ENCODE measurements at regions not wholly inside any gene's neighbourhood (a gene's known extent, or its start where the extent isn't known, plus 50 kb on each side); places are given as distances from the start of the nearest gene placed in this dataset.

- Histone ChIP-seq H3K4me1 (ENCODE audit: control insufficient read depth, low read depth, low read length) (no peaks in the 10 kb centered on the region), H3K27ac (ENCODE audit: low read length) (no peak overlapping the region), H3K9me3 (ENCODE audit: control insufficient read depth, low read depth, low read length) (no peaks in the 10 kb centered on the region), H3K27me3 (ENCODE audit: control insufficient read depth, insufficient read depth, low read length) (no peaks in the 10 kb centered on the region), H3K36me3 (ENCODE audit: control insufficient read depth, low read depth, low read length) (no peaks in the 10 kb centered on the region), H3K9ac (ENCODE audit: low read length) (no peak overlapping the region), H3K4me3 (ENCODE audit: low read length) (no peak overlapping the region)
Observed at GRCh38 chr11:43021466-43021865, 290.3 kb upstream of the API5 start.

- H3K27ac ChIP-seq (ENCODE audit: low read length): no peak overlapping the region
- H3K36me3 ChIP-seq (ENCODE audit: control insufficient read depth, low read depth, low read length): no peaks in the 10 kb centered on the region
- H3K9me3 ChIP-seq (ENCODE audit: control insufficient read depth, low read depth, low read length): no peaks in the 10 kb centered on the region
- H3K9ac ChIP-seq (ENCODE audit: low read length): no peak overlapping the region
- no peaks in the 10 kb centered on the region for H3K27me3 ChIP-seq (ENCODE audit: control insufficient read depth, insufficient read depth, low read length)
- no peak overlapping the region for H3K4me3 ChIP-seq (ENCODE audit: low read length)
- no peaks in the 10 kb centered on the region for H3K4me1 ChIP-seq (ENCODE audit: control insufficient read depth, low read depth, low read length)
Observed at GRCh38 chr11:43034341-43034740, 277.5 kb upstream of the API5 start.

- Histone ChIP-seq H3K9ac (ENCODE audit: low read length) (no peak overlapping the region), H3K27me3 (ENCODE audit: control insufficient read depth, insufficient read depth, low read length) (no peaks in the 10 kb centered on the region)
Observed at GRCh38 chr11:43035086-43035485, 276.7 kb upstream of the API5 start.

GRCh38 chr11:43053638-43054412, 258.0 kb upstream of the API5 start:
- H3K4me1 ChIP-seq (ENCODE audit: control insufficient read depth, low read depth, low read length): no peaks in the 10 kb centered on the region
- no peak overlapping the region for H3K27ac ChIP-seq (ENCODE audit: low read length)
- no peak overlapping the region for H3K4me3 ChIP-seq (ENCODE audit: low read length)
- H3K36me3 ChIP-seq (ENCODE audit: control insufficient read depth, low read depth, low read length): no peaks in the 10 kb centered on the region
- H3K27me3 ChIP-seq (ENCODE audit: control insufficient read depth, insufficient read depth, low read length): no peaks in the 10 kb centered on the region
- no peak overlapping the region for H3K9ac ChIP-seq (ENCODE audit: low read length)
- H3K9me3 ChIP-seq (ENCODE audit: control insufficient read depth, low read depth, low read length): no peaks in the 10 kb centered on the region

More at GRCh38 chr11:43035086-43035485, 276.7 kb upstream of the API5 start:
- Histone ChIP-seq H3K9me3 (ENCODE audit: control insufficient read depth, low read depth, low read length) (no peaks in the 10 kb centered on the region), H3K36me3 (ENCODE audit: control insufficient read depth, low read depth, low read length) (no peaks in the 10 kb centered on the region), H3K4me3 (ENCODE audit: low read length) (no peak overlapping the region), H3K27ac (ENCODE audit: low read length) (no peak overlapping the region), H3K4me1 (ENCODE audit: control insufficient read depth, low read depth, low read length) (no peaks in the 10 kb centered on the region)

- no peak overlapping the region for H3K4me3 ChIP-seq (ENCODE audit: low read length)
- no peaks in the 10 kb centered on the region for H3K36me3 ChIP-seq (ENCODE audit: control insufficient read depth, low read depth, low read length)
- H3K27me3 ChIP-seq (ENCODE audit: control insufficient read depth, insufficient read depth, low read length): no peaks in the 10 kb centered on the region
- peaks cover 13% of the 10 kb centered on the region for H3K4me1 ChIP-seq (ENCODE audit: control insufficient read depth, low read depth, low read length)
- H3K27ac ChIP-seq (ENCODE audit: low read length): no peak overlapping the region
- H3K9ac ChIP-seq (ENCODE audit: low read length): no peak overlapping the region
- H3K9me3 ChIP-seq (ENCODE audit: control insufficient read depth, low read depth, low read length): peaks cover 9% of the 10 kb centered on the region
Observed at GRCh38 chr11:43067681-43068080, 244.1 kb upstream of the API5 start.

- H3K9me3 ChIP-seq (ENCODE audit: control insufficient read depth, low read depth, low read length): peaks cover 9% of the 10 kb centered on the region
- no peak overlapping the region for H3K27ac ChIP-seq (ENCODE audit: low read length)
- no peaks in the 10 kb centered on the region for H3K36me3 ChIP-seq (ENCODE audit: control insufficient read depth, low read depth, low read length)
- no peaks in the 10 kb centered on the region for H3K27me3 ChIP-seq (ENCODE audit: control insufficient read depth, insufficient read depth, low read length)
- H3K4me3 ChIP-seq (ENCODE audit: low read length): peak overlapping the region; percentile 21
- H3K4me1 ChIP-seq (ENCODE audit: control insufficient read depth, low read depth, low read length): peaks cover 21% of the 10 kb centered on the region
- H3K9ac ChIP-seq (ENCODE audit: low read length): no peak overlapping the region
Observed at GRCh38 chr11:43071338-43071737, 240.5 kb upstream of the API5 start.

- no peaks in the 10 kb centered on the region for H3K36me3 ChIP-seq (ENCODE audit: control insufficient read depth, low read depth, low read length)
- H3K27ac ChIP-seq (ENCODE audit: low read length): no peak overlapping the region
- peaks cover 9% of the 10 kb centered on the region for H3K9me3 ChIP-seq (ENCODE audit: control insufficient read depth, low read depth, low read length)
- H3K27me3 ChIP-seq (ENCODE audit: control insufficient read depth, insufficient read depth, low read length): no peaks in the 10 kb centered on the region
- H3K9ac ChIP-seq (ENCODE audit: low read length): no peak overlapping the region
- no peak overlapping the region for H3K4me3 ChIP-seq (ENCODE audit: low read length)
- H3K4me1 ChIP-seq (ENCODE audit: control insufficient read depth, low read depth, low read length): peaks cover 21% of the 10 kb centered on the region
Observed at GRCh38 chr11:43072096-43072495, 239.7 kb upstream of the API5 start.

GRCh38 chr11:43072911-43073310, 238.9 kb upstream of the API5 start:
- no peak overlapping the region for H3K4me3 ChIP-seq (ENCODE audit: low read length)
- no peak overlapping the region for H3K27ac ChIP-seq (ENCODE audit: low read length)
- peaks cover 9% of the 10 kb centered on the region for H3K9me3 ChIP-seq (ENCODE audit: control insufficient read depth, low read depth, low read length)
- peaks cover 21% of the 10 kb centered on the region for H3K4me1 ChIP-seq (ENCODE audit: control insufficient read depth, low read depth, low read length)
- H3K36me3 ChIP-seq (ENCODE audit: control insufficient read depth, low read depth, low read length): no peaks in the 10 kb centered on the region
- no peaks in the 10 kb centered on the region for H3K27me3 ChIP-seq (ENCODE audit: control insufficient read depth, insufficient read depth, low read length)
- H3K9ac ChIP-seq (ENCODE audit: low read length): no peak overlapping the region

- Histone ChIP-seq H3K4me1 (ENCODE audit: control insufficient read depth, low read depth, low read length) (peaks cover 21% of the 10 kb centered on the region), H3K27ac (ENCODE audit: low read length) (no peak overlapping the region), H3K27me3 (ENCODE audit: control insufficient read depth, insufficient read depth, low read length) (no peaks in the 10 kb centered on the region), H3K9me3 (ENCODE audit: control insufficient read depth, low read depth, low read length) (peaks cover 9% of the 10 kb centered on the region), H3K9ac (ENCODE audit: low read length) (no peak overlapping the region), H3K36me3 (ENCODE audit: control insufficient read depth, low read depth, low read length) (no peaks in the 10 kb centered on the region), H3K4me3 (ENCODE audit: low read length) (no peak overlapping the region)
Observed at GRCh38 chr11:43074810-43075209, 237.0 kb upstream of the API5 start.

GRCh38 chr11:43101113-43101512, 210.7 kb upstream of the API5 start:
- Histone ChIP-seq H3K27me3 (ENCODE audit: control insufficient read depth, insufficient read depth, low read length) (no peaks in the 10 kb centered on the region), H3K4me3 (ENCODE audit: low read length) (no peak overlapping the region), H3K9ac (ENCODE audit: low read length) (no peak overlapping the region), H3K4me1 (ENCODE audit: control insufficient read depth, low read depth, low read length) (no peaks in the 10 kb centered on the region), H3K9me3 (ENCODE audit: control insufficient read depth, low read depth, low read length) (no peaks in the 10 kb centered on the region), H3K36me3 (ENCODE audit: control insufficient read depth, low read depth, low read length) (no peaks in the 10 kb centered on the region), H3K27ac (ENCODE audit: low read length) (no peak overlapping the region)

- no peaks in the 10 kb centered on the region for H3K9me3 ChIP-seq (ENCODE audit: control insufficient read depth, low read depth, low read length)
- no peaks in the 10 kb centered on the region for H3K36me3 ChIP-seq (ENCODE audit: control insufficient read depth, low read depth, low read length)
- no peak overlapping the region for H3K4me3 ChIP-seq (ENCODE audit: low read length)
- H3K27ac ChIP-seq (ENCODE audit: low read length): no peak overlapping the region
- H3K27me3 ChIP-seq (ENCODE audit: control insufficient read depth, insufficient read depth, low read length): no peaks in the 10 kb centered on the region
- no peak overlapping the region for H3K9ac ChIP-seq (ENCODE audit: low read length)
- no peaks in the 10 kb centered on the region for H3K4me1 ChIP-seq (ENCODE audit: control insufficient read depth, low read depth, low read length)
Observed at GRCh38 chr11:43116071-43116470, 195.7 kb upstream of the API5 start.

GRCh38 chr11:43119275-43119970, 192.4 kb upstream of the API5 start:
- H3K4me1 ChIP-seq (ENCODE audit: control insufficient read depth, low read depth, low read length): no peaks in the 10 kb centered on the region
- H3K27ac ChIP-seq (ENCODE audit: low read length): no peak overlapping the region
- H3K9me3 ChIP-seq (ENCODE audit: control insufficient read depth, low read depth, low read length): no peaks in the 10 kb centered on the region
- no peaks in the 10 kb centered on the region for H3K36me3 ChIP-seq (ENCODE audit: control insufficient read depth, low read depth, low read length)
- H3K27me3 ChIP-seq (ENCODE audit: control insufficient read depth, insufficient read depth, low read length): no peaks in the 10 kb centered on the region
- H3K4me3 ChIP-seq (ENCODE audit: low read length): no peak overlapping the region
- H3K9ac ChIP-seq (ENCODE audit: low read length): no peak overlapping the region
